H1 (cell line): ENCODE measurements at regions not wholly inside any gene's neighbourhood (a gene's known extent, or its start where the extent isn't known, plus 50 kb on each side); places are given as distances from the start of the nearest gene placed in this dataset.

Experiments used
- CTCF ChIA-PET: fragments of 300-600 bp; sonication (Branson Sonifier 250); formaldehyde crosslinking; loops from one replicate; lab custom pipeline; 2021; ENCODE audit not compliant: partially characterized antibody; lab: Charles Lee
- POLR2A ChIA-PET: fragments of 300-600 bp; sonication (Branson Sonifier 250); formaldehyde crosslinking; loops from one replicate; lab custom pipeline; 2021; ENCODE audit warnings: inconsistent platforms; ENCODE audit not compliant: partially characterized antibody; lab: Charles Lee
- DNase-seq, 2 experiments: peaks; one replicate each; pipeline versions ENCODE4 v3.0.0 to v3.0.0-alpha.2; 2010 to 2022; ENCODE audit warnings: low spot score in 2 of 2, low read depth in 1 of 2, mixed read lengths in 1 of 2
- FAIRE-seq: peaks from 2 replicates; lab custom pipeline; 2011; peaks lifted over from hg19 to GRCh38; lab: Jason Lieb, UNC
- H2AFZ ChIP-seq: 2 replicates; pipeline ENCODE4 v1.8.1; 2012; ENCODE audit warnings: low read length, inconsistent platforms
- H2AK5ac ChIP-seq: 2 replicates; pipeline ENCODE4 v1.6.1; 2013; ENCODE audit warnings: low read depth, low read length
- H2BK120ac ChIP-seq: replicated peaks from 2 replicates; pipeline ENCODE3; 2013; ENCODE audit warnings: low read depth, low read length, inconsistent platforms
- H2BK12ac ChIP-seq: 2 replicates; pipeline ENCODE4 v1.6.1; 2013; ENCODE audit warnings: low read depth, low read length
- H2BK15ac ChIP-seq: 2 replicates; pipeline ENCODE4 v1.6.1; 2013; ENCODE audit warnings: low read length
- H2BK20ac ChIP-seq: 2 replicates; pipeline ENCODE4 v1.6.1; 2013; ENCODE audit warnings: low read length
- H2BK5ac ChIP-seq: 2 replicates; pipeline ENCODE4 v1.6.1; 2013; ENCODE audit warnings: low read depth, low read length
- H3K14ac ChIP-seq: 2 replicates; pipeline ENCODE4 v1.6.1; 2013; ENCODE audit warnings: inconsistent platforms; ENCODE audit not compliant: insufficient read length
- H3K18ac ChIP-seq: 2 replicates; pipeline ENCODE4 v1.6.1; 2013; ENCODE audit warnings: low read length; ENCODE audit errors: extremely low read depth
- H3K23ac ChIP-seq: 2 replicates; pipeline ENCODE4 v1.6.1; 2013; ENCODE audit warnings: inconsistent platforms; ENCODE audit not compliant: insufficient read length
- H3K23me2 ChIP-seq: 2 replicates; pipeline ENCODE4 v1.6.1; 2013; ENCODE audit warnings: low read depth, low read length
- H3K27ac ChIP-seq: 2 replicates; pipeline ENCODE4 v1.6.1; 2011; ENCODE audit warnings: low read depth, low read length, inconsistent platforms
- H3K27me3 ChIP-seq, 4 experiments: replicated peaks in 1 of 4; 1 replicate in 1 of 4; 2 replicates in 3 of 4; pipeline versions ENCODE4 v1.6.1 to v1.8.1; 2011 to 2013; ENCODE audit warnings: low read length in 3 of 4, mild to moderate bottlenecking in 3 of 4, inconsistent platforms in 2 of 4, mixed read lengths in 2 of 4, moderate library complexity in 1 of 4; ENCODE audit not compliant: control insufficient read depth in 3 of 4, insufficient read depth in 3 of 4; ENCODE audit errors: extremely low read depth in 1 of 4
- H3K36me3 ChIP-seq, 4 experiments: 2 replicates each; pipeline versions ENCODE4 v1.6.1 to v1.8.1; 2011 to 2013; ENCODE audit warnings: mild to moderate bottlenecking in 4 of 4, low read length in 3 of 4, moderate library complexity in 2 of 4, control low read depth in 1 of 4, inconsistent platforms in 1 of 4; ENCODE audit not compliant: insufficient read depth in 4 of 4, control insufficient read depth in 2 of 4
- H3K4ac ChIP-seq: replicated peaks from 2 replicates; pipeline ENCODE3; 2013; ENCODE audit warnings: low read length, low read depth, mixed read lengths, inconsistent platforms; ENCODE audit not compliant: insufficient read length
- H3K4me1 ChIP-seq, 4 experiments: replicated peaks in 1 of 4; 1 replicate in 1 of 4; 2 replicates in 3 of 4; pipeline versions ENCODE4 v1.6.1 to v1.8.1; 2011 to 2013; ENCODE audit warnings: low read length in 3 of 4, inconsistent platforms in 2 of 4, mixed read lengths in 1 of 4; ENCODE audit not compliant: insufficient read depth in 4 of 4, control insufficient read depth in 3 of 4
- H3K4me2 ChIP-seq, 2 experiments: 2 replicates each; pipeline versions ENCODE4 v1.6.1 to v1.8.1; 2011 to 2013; ENCODE audit warnings: low read depth in 2 of 2, low read length in 2 of 2, control low read depth in 1 of 2, inconsistent platforms in 1 of 2, mild to moderate bottlenecking in 1 of 2; ENCODE audit not compliant: insufficient read depth in 1 of 2
- H3K4me3 ChIP-seq, 4 experiments: fragments of 200-600, 300-600 bp in 1 of 4; sonication (generic), shearing (Covaris generic), sonication (Bioruptor Twin) in 1 of 4; 2 replicates each; pipeline versions ENCODE4 v1.5.1 to v1.8.1; 2011 to 2016; ENCODE audit warnings: low read length in 4 of 4, low read depth in 3 of 4, control low read depth in 2 of 4, inconsistent platforms in 2 of 4, mild to moderate bottlenecking in 2 of 4, mixed read lengths in 1 of 4, moderate library complexity in 1 of 4; ENCODE audit not compliant: insufficient read depth in 2 of 4; ENCODE audit errors: extremely low read depth in 1 of 4
- H3K56ac ChIP-seq: replicated peaks from 2 replicates; pipeline ENCODE3; 2013; ENCODE audit warnings: low read depth, mild to moderate bottlenecking, mixed read lengths, low read length, inconsistent platforms; ENCODE audit not compliant: insufficient read length
- H3K79me1 ChIP-seq: 2 replicates; pipeline ENCODE4 v1.6.1; 2013; ENCODE audit warnings: low read depth, low read length, control low read depth
- H3K79me2 ChIP-seq, 2 experiments: 2 replicates each; pipeline versions ENCODE4 v1.6.1 to v1.8.1; 2012 to 2013; ENCODE audit warnings: low read length in 2 of 2, mild to moderate bottlenecking in 2 of 2, inconsistent platforms in 1 of 2; ENCODE audit not compliant: insufficient read depth in 2 of 2, control insufficient read depth in 1 of 2
- H3K9ac ChIP-seq, 4 experiments: replicated peaks in 1 of 4; 1 replicate in 1 of 4; 2 replicates in 3 of 4; pipeline versions ENCODE4 v1.6.1 to v1.8.1; 2011 to 2013; ENCODE audit warnings: low read depth in 3 of 4, low read length in 3 of 4, control low read depth in 2 of 4, mild to moderate bottlenecking in 2 of 4, moderate library complexity in 2 of 4, inconsistent platforms in 1 of 4; ENCODE audit errors: extremely low read depth in 1 of 4
- H3K9me3 ChIP-seq, 2 experiments: 2 replicates each; pipeline versions ENCODE4 v1.6.1 to v1.8.1; 2012 to 2013; ENCODE audit warnings: mild to moderate bottlenecking in 2 of 2, moderate library complexity in 2 of 2, control low read depth in 1 of 2, inconsistent platforms in 1 of 2, low read depth in 1 of 2, low read length in 1 of 2, mixed read lengths in 1 of 2; ENCODE audit not compliant: insufficient read depth in 2 of 2
- H4K20me1 ChIP-seq, 2 experiments: replicated peaks in 1 of 2; 2 replicates each; pipeline versions ENCODE3 to v1.8.1; 2011 to 2013; ENCODE audit warnings: inconsistent platforms in 2 of 2, low read length in 2 of 2, mild to moderate bottlenecking in 1 of 2; ENCODE audit not compliant: insufficient read depth in 2 of 2, control insufficient read depth in 1 of 2
- H4K5ac ChIP-seq: 2 replicates; pipeline ENCODE4 v1.6.1; 2013; ENCODE audit warnings: low read length, low read depth, mixed read lengths, inconsistent platforms; ENCODE audit not compliant: insufficient read length
- H4K8ac ChIP-seq: 2 replicates; pipeline ENCODE4 v1.8.0; 2013; ENCODE audit warnings: mild to moderate bottlenecking, moderate library complexity, low read length, inconsistent platforms; ENCODE audit not compliant: insufficient read depth; ENCODE audit errors: extremely low read depth
- H4K91ac ChIP-seq: replicated peaks from 2 replicates; pipeline ENCODE3; 2013; ENCODE audit warnings: low read length, mixed read lengths, inconsistent platforms; ENCODE audit not compliant: insufficient read length
- ATF2 ChIP-seq: IDR thresholded peaks from 2 replicates; pipeline ENCODE4 v1.6.1; 2012; ENCODE audit warnings: low read length, inconsistent platforms
- CTCF ChIP-seq, 3 experiments: IDR thresholded peaks; 1 replicate in 2 of 3; 2 replicates in 1 of 3; pipeline versions ENCODE4 v1.5.1 to v1.6.1; 2011; ENCODE audit warnings: low read length in 3 of 3, mild to moderate bottlenecking in 3 of 3, inconsistent platforms in 2 of 3, low read depth in 1 of 3, moderate library complexity in 1 of 3; ENCODE audit not compliant: insufficient read depth in 1 of 3; ENCODE audit errors: control extremely low read depth in 1 of 3
- EP300 ChIP-seq, 2 experiments: IDR thresholded peaks; 1 replicate in 1 of 2; 2 replicates in 1 of 2; pipeline ENCODE4 v1.6.1; 2011 to 2012; ENCODE audit warnings: low read depth in 2 of 2, low read length in 2 of 2, mild to moderate bottlenecking in 2 of 2, borderline replicate concordance in 1 of 2, inconsistent platforms in 1 of 2, moderate library complexity in 1 of 2
- JUND ChIP-seq: IDR thresholded peaks from 2 replicates; pipeline ENCODE4 v1.6.1; 2011; ENCODE audit warnings: mild to moderate bottlenecking, improper control_type of control experiment, low read length
- NRF1 ChIP-seq: IDR thresholded peaks from 2 replicates; pipeline ENCODE4 v1.6.1; 2011; ENCODE audit warnings: mild to moderate bottlenecking, low read depth, low read length, improper control_type of control experiment
- SP2 ChIP-seq: IDR thresholded peaks from 2 replicates; pipeline ENCODE4 v1.6.1; 2012; ENCODE audit warnings: mild to moderate bottlenecking, low read length, inconsistent platforms
- SUZ12 ChIP-seq: fragments of 200-600 bp; sonication (generic); IDR thresholded peaks from 2 replicates; pipeline ENCODE4 v1.6.1; 2012; ENCODE audit warnings: mild to moderate bottlenecking, inconsistent platforms, low read length, moderate library complexity, mixed read lengths
- TAF7 ChIP-seq: optimal IDR thresholded peaks from 2 replicates; pipeline ENCODE3; 2011; ENCODE audit warnings: low read depth, mild to moderate bottlenecking, inconsistent platforms, low read length, moderate library complexity, borderline replicate concordance
- USF2 ChIP-seq: IDR thresholded peaks from 2 replicates; pipeline ENCODE4 v1.6.1; 2011; ENCODE audit warnings: low read length, improper control_type of control experiment
- WGBS, 2 experiments: shearing (Covaris generic) in 1 of 2; methylation state at CpG; one replicate each; pipeline versions ENCODE4 v1.1.6 to v1.1.7; 2013 to 2015; ENCODE audit warnings: low lambda C conversion rate in 2 of 2, mixed read lengths in 2 of 2, inconsistent platforms in 1 of 2, low coverage in 1 of 2, missing lambda C conversion rate in 1 of 2; ENCODE audit not compliant: insufficient replicate concordance in 2 of 2, insufficient coverage in 1 of 2, insufficient read length in 1 of 2; ENCODE audit errors: extremely low coverage in 1 of 2, missing lambda C conversion rate in 1 of 2; 5-methylcytosine and 5-hydroxymethylcytosine counted together

GRCh38 chr13:59119475-59119874, 1044.3 kb downstream of the DIAPH3 start:
- H3K4ac ChIP-seq = no peak overlapping the region
- FAIRE-seq = no peak
- no peak overlapping the region for H3K27ac ChIP-seq
- no peak for DNase-seq
- H3K56ac ChIP-seq = no peak overlapping the region
- 94% methylated on average over 2 of the region's 2 CpGs; no CpG with 5 or more reads in 1 of the 2 experiments for WGBS, 2 experiments
- no peaks in the 10 kb centered on the region for H4K20me1 ChIP-seq
- no peak overlapping the region for H2BK120ac ChIP-seq
- no peak overlapping the region for H2BK5ac ChIP-seq
- no peak overlapping the region for H2BK20ac ChIP-seq
- no peak overlapping the region for H2AK5ac ChIP-seq
- H2BK15ac ChIP-seq = no peak overlapping the region
- no peak overlapping the region for H3K9ac ChIP-seq
- H3K4me2 ChIP-seq = no peak overlapping the region
- no peak overlapping the region for H3K23ac ChIP-seq
- no peak overlapping the region for H4K8ac ChIP-seq
- no peak overlapping the region for H3K4me3 ChIP-seq
- H2BK12ac ChIP-seq = no peak overlapping the region
- no peaks in the 10 kb centered on the region for H3K23me2 ChIP-seq
- no peak overlapping the region for H3K14ac ChIP-seq
- no peak overlapping the region for H3K18ac ChIP-seq
- H3K79me2 ChIP-seq = no peaks in the 10 kb centered on the region
- H3K9me3 ChIP-seq = no peaks in the 10 kb centered on the region
- CTCF ChIA-PET = no interaction called here
- no peaks in the 10 kb centered on the region for H3K36me3 ChIP-seq
- no peak overlapping the region for H4K91ac ChIP-seq
- POLR2A ChIA-PET = no interaction called here
- H3K79me1 ChIP-seq = no peaks in the 10 kb centered on the region
- no peak overlapping the region for H2AFZ ChIP-seq
- no peak overlapping the region for H4K5ac ChIP-seq
- H3K27me3 ChIP-seq = no peaks in the 10 kb centered on the region
- no peaks in the 10 kb centered on the region for H3K4me1 ChIP-seq
- TF ChIP-seq CTCF (IDR thresholded peaks at IDR 0.05; ENCODE audit: control extremely low read depth in 1 of 3, insufficient read depth in 1 of 3, low read depth in 1 of 3, low read length in 3 of 3) (no peak), NRF1 (no peak), SP2 (no peak), ATF2 (no peak), USF2 (no peak), EP300 (IDR thresholded peaks at IDR 0.05; ENCODE audit: borderline replicate concordance in 1 of 2, low read depth in 2 of 2, low read length in 2 of 2) (no peak), SUZ12 (no peak), JUND (no peak), TAF7 (no peak)
